GM20431 (cell line): ENCODE measurements at regions not wholly inside any gene's neighbourhood (a gene's known extent, or its start where the extent isn't known, plus 50 kb on each side); places are given as distances from the start of the nearest gene placed in this dataset.

Source experiments
- in situ Hi-C: fragments of 300-500 bp; cut with MseI, MboI; formaldehyde crosslinking; loops from one replicate; pipeline ENCODE4 v1.15.0; 2020; ENCODE audit warnings: low sequenced_read_pairs; ENCODE audit not compliant: unreplicated experiment

- in situ Hi-C loops: no loop called here
These were observed 225.0 kb upstream of the HS6ST1 start for GRCh38 chr2:128543646-128544045.

DNA sequence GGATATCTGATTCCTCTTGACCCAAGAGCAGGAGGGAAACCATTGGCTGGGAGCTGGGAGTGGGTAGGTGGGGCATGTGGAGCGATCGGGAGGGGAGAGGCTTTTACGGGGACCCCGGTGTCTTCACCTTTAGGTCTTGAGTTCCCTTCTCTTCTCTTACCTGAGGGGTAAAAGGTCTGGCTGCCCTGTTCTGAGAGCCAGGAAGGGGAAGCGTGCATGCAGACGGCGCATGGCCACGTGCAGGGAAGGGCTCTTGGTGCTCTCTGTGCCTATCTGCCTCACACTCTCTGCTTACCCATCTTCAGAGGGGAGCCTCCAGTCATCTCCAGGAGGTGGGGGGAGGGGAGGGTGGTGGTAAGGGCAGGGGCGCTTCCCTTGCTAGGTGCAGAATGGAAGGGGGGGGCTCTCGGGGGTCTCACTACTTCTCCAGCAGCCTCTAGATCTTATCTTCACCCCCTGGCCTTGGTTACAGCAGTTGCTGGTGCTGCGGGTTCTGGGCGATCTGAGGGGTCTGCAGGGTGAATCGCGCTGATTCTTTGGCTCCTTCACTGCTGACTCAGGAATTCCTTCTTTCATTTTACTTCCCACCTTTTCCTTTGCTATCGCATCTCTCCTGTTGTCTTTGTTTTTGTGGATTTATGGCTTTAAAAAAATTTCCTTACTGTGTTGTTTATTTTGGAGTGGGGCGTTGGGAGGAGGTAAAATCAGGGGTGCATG is 225.8 kb upstream of the HS6ST1 start:
- in situ Hi-C loops: no loop called here

- in situ Hi-C loops: no loop called here
These were observed 226.4 kb upstream of the HS6ST1 start for GRCh38 chr2:128545085-128545484.

GRCh38 chr2:128545829-128546228 is 227.2 kb upstream of the HS6ST1 start:
- in situ Hi-C loops: no loop called here

GRCh38 chr2:128547667-128548066 is 229.0 kb upstream of the HS6ST1 start:
- in situ Hi-C loops: no loop called here

DNA sequence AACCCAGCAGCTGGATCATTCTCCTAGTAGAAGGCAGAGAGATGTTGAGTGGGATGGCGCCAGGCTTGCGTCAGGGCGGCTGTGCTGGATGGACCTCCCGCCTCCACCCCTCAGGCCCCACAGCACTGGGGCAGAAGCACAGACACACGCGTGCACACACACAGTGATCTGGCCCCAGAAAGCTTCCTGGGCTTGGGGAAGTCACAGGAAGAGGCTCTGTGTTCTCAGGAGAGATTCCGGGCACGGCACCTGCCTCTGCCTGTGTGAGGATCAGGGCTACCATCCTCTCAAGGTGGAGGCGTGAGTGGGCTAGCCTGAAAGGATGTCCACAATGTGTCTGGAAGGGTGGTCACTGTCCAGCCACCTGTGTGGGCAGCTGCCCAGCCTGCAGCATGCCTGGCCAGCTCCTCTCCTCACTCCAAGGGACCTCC is 229.8 kb upstream of the HS6ST1 start:
- in situ Hi-C loops: no loop called here

- in situ Hi-C loops: no loop called here
These were observed 230.4 kb upstream of the HS6ST1 start for GRCh38 chr2:128549094-128549493.

DNA sequence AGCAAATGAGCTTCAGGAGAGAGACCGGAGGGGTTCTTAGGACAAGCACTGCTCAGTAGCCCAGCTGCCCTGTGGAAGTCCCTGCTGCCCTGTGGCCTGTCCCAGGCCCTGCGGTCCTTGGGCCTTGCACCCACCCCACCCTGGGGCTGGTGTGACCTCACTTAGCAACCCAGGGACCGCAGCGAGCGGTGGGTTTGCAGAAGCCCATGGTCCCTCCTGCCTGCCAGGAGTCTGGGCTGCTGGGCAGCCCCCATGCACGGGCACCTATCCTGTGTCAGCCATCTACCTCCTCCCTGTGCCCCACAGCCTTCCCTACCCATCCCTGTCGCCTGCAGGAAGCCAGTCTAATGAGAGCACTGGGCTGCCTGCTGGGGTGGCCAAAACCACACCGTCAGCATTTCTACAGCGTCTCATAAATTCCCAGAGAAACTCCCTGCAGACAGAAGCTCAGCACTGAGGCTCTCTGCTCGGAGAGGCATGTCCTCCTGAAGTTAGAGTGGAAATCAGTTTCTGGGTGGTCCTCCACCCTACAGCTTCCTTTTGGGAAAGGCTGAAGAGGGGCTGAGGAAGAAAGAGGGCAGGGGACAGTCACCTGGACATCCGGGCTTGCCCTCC is 231.1 kb upstream of the HS6ST1 start:
- in situ Hi-C loops: no loop called here

DNA sequence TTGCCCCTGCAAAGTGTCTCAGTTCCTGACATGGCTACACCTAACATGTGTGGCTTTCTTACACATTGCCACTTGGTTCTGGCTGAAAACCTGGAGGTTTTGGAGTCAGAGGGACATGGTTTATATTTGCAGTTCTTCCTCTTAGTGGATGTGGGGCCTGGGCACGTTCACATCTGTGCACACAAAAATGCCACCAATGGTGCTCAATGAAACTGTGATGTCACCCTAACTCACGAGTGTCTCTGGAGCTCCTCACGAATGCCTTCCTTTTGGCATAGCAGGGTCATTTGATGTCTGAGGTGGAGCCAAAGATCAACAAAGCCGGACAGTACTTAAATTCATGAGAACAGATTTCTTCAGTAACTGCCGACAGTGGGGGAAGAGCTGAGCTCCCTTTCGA is 231.7 kb upstream of the HS6ST1 start:
- in situ Hi-C loops: no loop called here

DNA sequence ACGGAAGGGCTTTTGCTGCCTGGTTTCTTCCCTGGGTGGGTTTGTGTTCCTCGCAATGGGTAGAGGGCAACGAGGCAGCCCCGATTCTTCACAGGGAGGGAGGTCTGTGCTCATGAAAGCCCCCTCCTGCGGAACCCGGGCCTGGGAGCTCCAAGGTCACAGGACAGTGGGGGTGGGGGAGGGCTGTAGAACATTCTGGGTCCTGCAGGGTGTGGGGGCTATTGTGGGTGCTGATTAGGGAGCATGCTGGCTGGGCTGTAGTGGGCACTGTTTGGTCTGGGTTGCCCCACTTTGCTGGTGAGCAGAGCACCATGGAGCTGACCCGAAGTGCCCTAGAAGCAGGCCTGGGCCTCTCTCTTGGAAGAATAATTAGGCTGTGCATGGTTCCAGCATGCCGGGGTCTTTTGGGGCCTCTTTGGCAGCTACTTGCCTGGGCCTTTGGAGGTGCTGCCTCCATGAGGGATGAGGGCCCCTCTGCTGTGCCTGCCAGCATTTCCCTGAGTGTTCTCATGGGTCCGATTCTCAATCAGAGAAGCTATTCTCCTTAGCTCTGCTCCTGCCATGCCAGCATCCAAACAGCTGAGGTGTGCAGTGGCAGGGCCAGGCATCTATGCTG is 232.2 kb upstream of the HS6ST1 start:
- in situ Hi-C loops: no loop called here

DNA sequence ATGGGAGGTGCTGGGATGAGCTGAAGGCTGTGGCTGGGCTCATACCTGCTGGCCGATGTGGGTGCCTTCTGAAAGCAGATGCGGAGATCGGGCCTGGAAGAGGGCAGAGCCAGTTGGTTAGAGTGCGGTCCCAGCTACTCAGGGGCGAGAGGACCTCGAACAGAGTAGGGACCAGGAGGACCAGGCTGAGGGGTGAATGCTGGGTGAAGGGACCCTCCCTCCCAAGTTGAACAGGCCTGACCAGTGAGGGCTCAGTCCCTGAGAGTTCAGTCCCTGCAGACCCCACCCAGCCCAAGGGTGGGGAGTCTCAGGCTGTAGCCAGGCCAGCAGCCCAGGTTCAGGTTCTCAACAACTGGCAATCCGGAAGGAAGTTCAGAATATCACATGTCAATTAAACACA is 232.8 kb upstream of the HS6ST1 start:
- in situ Hi-C loops: no loop called here

GRCh38 chr2:128552141-128552805 is 233.6 kb upstream of the HS6ST1 start:
- in situ Hi-C loops: no loop called here

DNA sequence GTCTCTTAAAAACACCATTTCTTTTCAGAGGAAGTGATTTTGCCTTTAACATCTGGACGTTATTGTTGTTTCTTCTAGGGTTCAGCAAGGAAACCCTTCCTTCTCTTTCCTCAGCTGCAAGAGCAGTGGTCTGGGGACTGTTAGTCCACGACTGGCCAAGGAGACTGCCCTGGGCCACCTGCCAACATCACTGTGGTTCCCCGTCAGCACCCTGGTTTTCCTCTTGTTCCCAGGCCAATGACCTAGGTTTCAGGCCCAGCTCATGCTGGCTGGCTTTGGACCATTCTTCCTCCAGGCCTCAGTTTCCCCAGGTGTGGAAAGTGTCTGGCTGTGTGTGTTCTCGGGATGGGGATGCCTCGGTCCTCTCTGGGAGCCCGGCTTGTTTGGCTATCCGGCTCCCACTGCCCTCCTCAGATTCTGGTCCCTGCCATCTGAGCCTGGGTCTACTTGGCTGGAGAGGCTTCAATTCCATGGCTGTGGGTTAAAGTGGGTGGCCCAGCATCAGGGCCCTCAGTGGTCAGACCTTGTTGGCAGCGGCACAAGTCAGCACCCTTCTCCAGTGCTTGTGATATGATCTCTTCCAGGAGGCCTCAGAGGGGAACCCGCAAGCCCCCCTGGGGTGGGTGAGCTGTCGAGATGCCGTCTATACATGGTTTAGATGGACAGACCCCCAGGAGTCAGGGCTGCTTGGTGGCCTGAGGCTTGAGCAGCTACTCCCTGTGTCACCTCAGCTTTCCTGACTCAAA is 234.3 kb upstream of the HS6ST1 start:
- in situ Hi-C loops: no loop called here

DNA sequence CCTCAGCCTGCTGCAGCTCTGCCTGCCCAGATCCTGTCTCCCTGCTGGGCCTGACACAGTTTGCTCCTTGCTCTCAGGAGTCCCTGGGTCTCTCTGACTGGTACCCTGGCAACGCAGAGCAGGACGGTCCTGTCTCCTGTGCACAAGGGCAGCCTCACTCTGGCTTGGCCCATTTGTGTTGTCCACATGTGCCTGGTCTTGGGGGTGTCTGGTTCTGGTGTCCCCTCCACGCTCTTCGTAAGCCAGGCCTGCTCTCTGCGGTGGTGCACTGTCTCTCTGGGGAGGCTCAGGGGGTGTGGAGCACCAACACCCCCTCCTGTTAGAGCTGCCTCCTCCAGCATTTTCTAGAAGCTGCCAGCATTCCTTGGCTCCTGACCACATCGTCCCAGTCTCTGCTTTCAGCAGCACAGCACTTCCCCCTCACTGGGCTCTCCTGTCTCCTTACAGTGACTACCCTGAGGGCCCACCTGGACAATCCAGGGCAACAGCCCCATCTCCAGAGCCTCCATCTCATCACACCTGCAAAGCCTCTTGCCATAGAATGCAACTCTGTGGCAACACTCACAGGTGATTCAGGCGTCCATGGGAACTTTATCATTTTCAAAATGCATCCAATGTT is 235.6 kb upstream of the HS6ST1 start:
- in situ Hi-C loops: no loop called here

- in situ Hi-C loops: no loop called here
These were observed 236.8 kb upstream of the HS6ST1 start for GRCh38 chr2:128555433-128555832.

DNA sequence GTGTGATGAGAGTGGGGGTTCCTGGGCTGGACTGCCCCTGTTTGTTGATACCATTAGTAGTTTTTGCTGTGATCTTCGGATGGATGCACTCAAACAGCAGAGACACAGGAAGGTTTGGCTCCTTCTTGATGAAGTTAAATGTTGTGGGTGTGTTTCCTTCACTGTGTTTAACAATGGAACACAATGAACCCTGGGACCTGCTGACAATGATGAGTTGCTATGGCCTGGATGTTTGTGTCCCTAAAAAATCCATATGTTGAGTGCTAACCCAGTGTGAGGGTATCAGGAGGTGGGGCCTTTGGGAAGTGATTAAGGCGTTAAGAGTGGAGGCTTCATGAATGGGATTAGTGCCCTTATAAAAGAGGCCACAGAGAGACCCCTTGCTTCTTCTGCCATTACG is 237.4 kb upstream of the HS6ST1 start:
- in situ Hi-C loops: no loop called here

GRCh38 chr2:128556633-128557032 is 238.0 kb upstream of the HS6ST1 start:
- in situ Hi-C loops: no loop called here

DNA sequence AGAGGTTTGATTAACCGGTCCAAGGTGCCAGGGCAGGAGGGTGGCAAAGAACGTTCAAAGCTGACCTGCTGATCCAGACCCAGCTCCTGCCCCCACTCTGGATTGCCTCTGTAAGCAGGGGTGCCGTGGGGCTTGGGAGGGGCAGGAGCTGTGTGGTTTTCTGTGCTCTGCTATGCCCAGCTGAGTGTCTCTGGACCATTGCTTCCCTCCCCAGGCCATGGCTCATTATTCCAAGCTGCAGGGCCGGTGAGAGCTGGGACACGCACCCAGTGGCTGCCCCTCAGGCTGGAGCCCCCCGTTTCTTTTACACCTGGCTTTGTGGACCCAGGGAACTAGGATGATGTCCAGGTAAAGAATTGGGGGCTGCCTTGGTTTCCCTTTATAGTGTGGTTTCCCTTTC is 238.4 kb upstream of the HS6ST1 start:
- in situ Hi-C loops: no loop called here

DNA sequence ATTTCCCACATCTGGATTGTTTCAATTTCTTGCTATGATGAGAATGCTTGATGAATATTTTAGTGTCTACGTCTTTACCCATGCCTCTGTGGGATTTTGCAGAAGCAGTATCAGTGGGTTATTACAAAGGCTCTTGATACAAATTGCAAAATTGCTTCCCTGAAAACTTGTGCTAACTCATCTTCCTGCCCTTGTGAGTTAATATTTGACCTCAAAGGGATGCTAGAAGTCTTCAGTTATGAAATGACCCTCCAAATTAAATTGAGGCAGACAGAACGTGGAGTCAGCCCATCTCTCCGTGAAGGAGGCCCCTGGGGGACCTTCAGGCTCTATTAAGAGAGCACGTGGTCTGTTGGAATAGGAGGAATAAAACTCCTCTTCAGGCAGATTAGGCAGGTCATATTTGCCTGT is 239.2 kb upstream of the HS6ST1 start:
- in situ Hi-C loops: no loop called here

DNA sequence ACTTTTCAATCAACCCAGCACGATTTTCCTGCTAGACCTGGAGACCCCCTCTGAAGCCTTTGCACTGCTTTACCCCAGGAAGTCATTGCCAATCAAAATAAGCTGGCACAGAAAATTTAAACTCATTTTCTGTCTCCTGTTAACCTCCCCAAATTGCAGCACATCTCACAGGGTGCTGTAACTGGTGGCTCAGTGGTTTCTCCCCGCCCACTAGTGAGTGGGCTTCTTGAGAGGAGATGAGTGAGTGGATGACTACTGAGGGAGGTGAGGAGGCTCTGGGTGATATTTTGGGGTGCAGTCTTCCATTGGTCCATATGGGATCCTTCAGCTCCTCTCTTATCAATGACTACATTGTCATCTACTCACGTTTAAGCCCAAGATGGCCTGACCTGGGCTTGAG is 239.8 kb upstream of the HS6ST1 start:
- in situ Hi-C loops: no loop called here
